Activated CD8-positive, alpha-beta T cell treated with anti-CD3 and anti-CD28 coated beads for 36 hours (primary cell): ENCODE measurements at regions not wholly inside any gene's neighbourhood (a gene's known extent, or its start where the extent isn't known, plus 50 kb on each side); places are given as distances from the start of the nearest gene placed in this dataset.

Source experiments
- ATAC-seq: fragments of 200-7000 bp; cut with Tn5 transposase; one replicate; pipeline ENCODE4 v1.10.0; 2021; ENCODE audit warnings: mild to moderate bottlenecking, moderate library complexity
- CTCF ChIA-PET: fragments of 350-600 bp; sonication (Branson Sonifier 250); formaldehyde crosslinking; loops from one replicate; lab custom pipeline; 2021; ENCODE audit warnings: antibody characterized with exemption; lab: Charles Lee
- POLR2A ChIA-PET: fragments of 350-600 bp; sonication (Branson Sonifier 250); formaldehyde crosslinking; loops from one replicate; lab custom pipeline; 2021; ENCODE audit warnings: antibody characterized with exemption; lab: Charles Lee
- DNase-seq: peaks from one replicate; pipeline ENCODE4 v3.0.0-alpha.2; 2020
- H3K27ac Mint-ChIP-seq: one replicate; pipeline ENCODE4 v1.8.0; 2021; ENCODE audit warnings: mild to moderate bottlenecking, mixed read lengths
- H3K27me3 Mint-ChIP-seq: one replicate; pipeline ENCODE4 v1.8.0; 2021; ENCODE audit warnings: mixed read lengths
- H3K36me3 Mint-ChIP-seq: one replicate; pipeline ENCODE4 v1.8.0; 2021; ENCODE audit warnings: low read depth, mixed read lengths
- H3K4me1 Mint-ChIP-seq: one replicate; pipeline ENCODE4 v1.8.0; 2021; ENCODE audit warnings: low read depth, mixed read lengths
- H3K4me3 Mint-ChIP-seq: one replicate; pipeline ENCODE4 v1.8.0; 2021; ENCODE audit warnings: mild to moderate bottlenecking, moderate library complexity, mixed read lengths
- H3K9me3 Mint-ChIP-seq: one replicate; pipeline ENCODE4 v1.8.0; 2021; ENCODE audit warnings: mixed read lengths
- CTCF ChIP-seq: fragments of 200-600 bp; IDR thresholded peaks from one replicate; pipeline ENCODE4 v1.8.0; 2022; ENCODE audit warnings: antibody characterized with exemption, mild to moderate bottlenecking
- intact Hi-C: fragments of 100-400 bp; cut with micrococcal nuclease; formaldehyde crosslinking; loops from one replicate; pipeline ENCODE4 v1.10.0; 2022

- peak; percentile 99 for ATAC-seq
- H3K9me3 Mint-ChIP-seq: no peaks in the 10 kb centered on the region
- H3K36me3 Mint-ChIP-seq: no peaks in the 10 kb centered on the region
- H3K27me3 Mint-ChIP-seq: peaks cover 6% of the 10 kb centered on the region
- CTCF ChIA-PET: interaction anchor here (1.5 kb wide), 1 partner anchor 11 kb away, joined by 3 read pairs; no protein-coding TSS in a partner anchor
- no peak for TF ChIP-seq CTCF
- H3K4me1 Mint-ChIP-seq: peaks cover 11% of the 10 kb centered on the region
- H3K27ac Mint-ChIP-seq: no peak overlapping the region
- POLR2A ChIA-PET: no interaction called here
- H3K4me3 Mint-ChIP-seq: no peak overlapping the region
- peak; percentile 67 for DNase-seq
- intact Hi-C loops: no loop called here
These were observed 177.2 kb downstream of the KCNA5 start for GRCh38 chr12:5220835-5221234.

DNA sequence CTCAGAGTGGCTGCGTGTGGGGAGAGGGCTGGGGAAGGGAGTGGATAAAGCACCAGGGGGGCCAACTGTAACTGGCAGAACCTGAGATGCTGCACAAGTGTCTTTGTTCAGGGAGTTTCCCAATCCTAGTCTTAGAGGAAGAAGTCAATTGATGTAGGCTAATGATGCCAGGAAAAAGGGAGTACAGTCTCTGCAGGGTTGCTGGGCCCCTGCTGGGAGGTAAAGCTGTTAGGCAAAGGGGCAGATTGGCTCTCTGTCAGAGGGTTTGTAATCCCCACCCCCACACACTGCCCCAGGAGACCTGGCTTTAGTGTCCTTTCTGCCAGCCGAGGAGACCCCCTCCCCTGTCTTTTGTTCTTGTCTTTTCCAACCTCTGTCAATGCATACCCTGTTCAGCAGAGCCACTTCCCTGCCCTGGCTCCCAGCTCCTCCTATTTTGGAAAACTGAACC is 178.4 kb downstream of the KCNA5 start:
- Mint-ChIP-seq H3K36me3 (no peaks in the 10 kb centered on the region), H3K4me3 (no peak overlapping the region), H3K9me3 (no peaks in the 10 kb centered on the region), H3K27me3 (peaks cover 6% of the 10 kb centered on the region), H3K27ac (no peak overlapping the region), H3K4me1 (peaks cover 11% of the 10 kb centered on the region)
- CTCF ChIA-PET: interaction anchor here (1.5 kb wide), 1 partner anchor 12 kb away, joined by 3 read pairs; no protein-coding TSS in a partner anchor
- POLR2A ChIA-PET: no interaction called here
- DNase-seq: no peak
- intact Hi-C loops: no loop called here
- no peak for TF ChIP-seq CTCF
- ATAC-seq: no peak

DNA sequence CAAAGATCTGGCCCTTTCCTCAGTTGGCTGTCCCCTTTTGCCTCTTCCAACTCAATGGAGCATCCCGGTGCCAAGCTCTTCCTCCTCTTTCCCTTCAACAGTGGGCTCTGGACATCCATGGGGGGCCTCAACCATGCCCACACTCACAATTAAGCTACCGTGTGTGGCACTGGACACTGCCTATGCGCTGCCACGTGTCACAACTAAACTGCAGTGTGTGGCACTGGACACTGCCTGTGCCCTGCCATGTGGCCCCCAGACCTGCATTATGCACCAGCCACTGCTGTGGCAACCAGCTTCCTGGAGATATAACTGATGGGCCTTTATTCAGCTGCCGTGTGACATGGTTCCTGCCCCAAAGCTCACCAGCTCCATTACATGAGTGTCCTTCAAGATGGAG is 179.1 kb downstream of the KCNA5 start:
- TF ChIP-seq CTCF: no peak
- Mint-ChIP-seq H3K4me3 (no peak overlapping the region), H3K9me3 (no peaks in the 10 kb centered on the region), H3K4me1 (peaks cover 11% of the 10 kb centered on the region), H3K27me3 (peaks cover 4% of the 10 kb centered on the region), H3K27ac (no peak overlapping the region), H3K36me3 (no peaks in the 10 kb centered on the region)
- DNase-seq (no peak), ATAC-seq (no peak)
- ChIA-PET POLR2A (no interaction called here), CTCF (no interaction called here)
- intact Hi-C loops: no loop called here

GRCh38 chr12:5223881-5224280 is 180.2 kb downstream of the KCNA5 start:
- Mint-ChIP-seq H3K4me3 (no peak overlapping the region), H3K36me3 (no peaks in the 10 kb centered on the region), H3K4me1 (peaks cover 11% of the 10 kb centered on the region), H3K27ac (no peak overlapping the region), H3K9me3 (no peaks in the 10 kb centered on the region), H3K27me3 (peaks cover 2% of the 10 kb centered on the region)
- ATAC-seq (no peak), DNase-seq (no peak)
- TF ChIP-seq CTCF: no peak
- POLR2A ChIA-PET: no interaction called here
- CTCF ChIA-PET: no interaction called here
- intact Hi-C loops: no loop called here

GRCh38 chr12:5226581-5226980 is 182.9 kb downstream of the KCNA5 start:
- ChIA-PET CTCF (no interaction called here), POLR2A (no interaction called here)
- intact Hi-C loops: no loop called here
- H3K27ac Mint-ChIP-seq: no peak overlapping the region
- H3K4me3 Mint-ChIP-seq: no peak overlapping the region
- no peaks in the 10 kb centered on the region for H3K4me1 Mint-ChIP-seq
- DNase-seq (no peak), ATAC-seq (no peak)
- peaks cover 2% of the 10 kb centered on the region for H3K27me3 Mint-ChIP-seq
- no peaks in the 10 kb centered on the region for H3K36me3 Mint-ChIP-seq
- no peak for TF ChIP-seq CTCF
- H3K9me3 Mint-ChIP-seq: no peaks in the 10 kb centered on the region
